GM23338 (cell line): ENCODE measurements at regions not wholly inside any gene's neighbourhood (a gene's known extent, or its start where the extent isn't known, plus 50 kb on each side); places are given as distances from the start of the nearest gene placed in this dataset.

Experiments used
- ATAC-seq: fragments of 200-7000 bp; cut with Tn5 transposase; 3 replicates; pipeline ENCODE4 v1.9.1; 2020
- DNase-seq: peaks from one replicate; pipeline ENCODE4 v3.0.0-alpha.2; 2015; ENCODE audit warnings: low spot score
- H2AFZ ChIP-seq: fragments of 200-600 bp; sonication (generic); 2 replicates; pipeline ENCODE4 v1.8.0; 2016; ENCODE audit warnings: antibody characterized with exemption, mild to moderate bottlenecking, moderate library complexity
- H3F3A ChIP-seq: fragments of 200-600 bp; sonication (generic); replicated peaks from 2 replicates; pipeline ENCODE4 v1.8.0; 2017; ENCODE audit warnings: antibody characterized with exemption, mixed run types, low read depth
- H3K27ac ChIP-seq: fragments of 200-600 bp; sonication (generic); 2 replicates; pipeline ENCODE4 v1.6.1; 2016; ENCODE audit warnings: low read depth
- H3K27me3 ChIP-seq: fragments of 200-600 bp; sonication (generic); 2 replicates; pipeline ENCODE4 v1.8.0; 2016; ENCODE audit warnings: mild to moderate bottlenecking, mixed run types, moderate library complexity; ENCODE audit not compliant: insufficient read depth
- H3K36me3 ChIP-seq: fragments of 200-600 bp; sonication (generic); 2 replicates; pipeline ENCODE4 v1.8.0; 2016; ENCODE audit warnings: mild to moderate bottlenecking; ENCODE audit not compliant: insufficient read depth
- H3K4me1 ChIP-seq: fragments of 200-600 bp; sonication (generic); 2 replicates; pipeline ENCODE4 v1.8.0; 2016; ENCODE audit warnings: mild to moderate bottlenecking, moderate library complexity; ENCODE audit not compliant: insufficient read depth
- H3K4me2 ChIP-seq: fragments of 200-600 bp; sonication (generic); 2 replicates; pipeline ENCODE4 v1.7.1; 2017; ENCODE audit warnings: mixed run types
- H3K4me3 ChIP-seq: fragments of 200-600 bp; sonication (generic); 2 replicates; pipeline ENCODE4 v1.6.1; 2016; ENCODE audit warnings: mixed run types
- H3K79me2 ChIP-seq: fragments of 200-600 bp; sonication (generic); replicated peaks from 2 replicates; pipeline ENCODE4 v1.8.0; 2017; ENCODE audit warnings: mild to moderate bottlenecking; ENCODE audit not compliant: insufficient read depth
- H3K9me2 ChIP-seq: fragments of 200-600 bp; sonication (generic); 2 replicates; pipeline ENCODE4 v1.8.0; 2017; ENCODE audit not compliant: insufficient read depth
- H4K20me1 ChIP-seq: fragments of 200-600 bp; sonication (generic); replicated peaks from 2 replicates; pipeline ENCODE4 v1.8.0; 2017; ENCODE audit warnings: mild to moderate bottlenecking; ENCODE audit not compliant: insufficient read depth
- H3K27ac Mint-ChIP-seq: 2 replicates; pipeline ENCODE4 v1.8.0; 2020; ENCODE audit warnings: inconsistent platforms, mild to moderate bottlenecking, moderate library complexity, mixed read lengths
- H3K27me3 Mint-ChIP-seq: 3 replicates; pipeline ENCODE4 v1.8.0; 2022; ENCODE audit warnings: low read depth, mild to moderate bottlenecking, moderate library complexity, mixed read lengths, inconsistent platforms; ENCODE audit not compliant: insufficient read depth, poor library complexity
- H3K36me3 Mint-ChIP-seq: 3 replicates; pipeline ENCODE4 v1.8.0; 2021; ENCODE audit warnings: low read depth, mild to moderate bottlenecking, inconsistent platforms, moderate library complexity, mixed read lengths
- H3K4me1 Mint-ChIP-seq: 3 replicates; pipeline ENCODE4 v1.8.0; 2020; ENCODE audit warnings: mild to moderate bottlenecking, inconsistent platforms, mixed read lengths
- H3K4me3 Mint-ChIP-seq: 3 replicates; pipeline ENCODE4 v1.8.0; 2021; ENCODE audit warnings: moderate library complexity, mild to moderate bottlenecking, inconsistent platforms, mixed read lengths
- H3K9me3 Mint-ChIP-seq: 3 replicates; pipeline ENCODE4 v1.8.0; 2020; ENCODE audit warnings: moderate library complexity, mild to moderate bottlenecking, inconsistent platforms, mixed read lengths
- CREB1 ChIP-seq: fragments of 250-450 bp; sonication (Bioruptor Pico); IDR thresholded peaks from 2 replicates; pipeline ENCODE4 v1.5.0; 2020; ENCODE audit warnings: low read depth, mild to moderate bottlenecking, moderate library complexity
- CTCF ChIP-seq, 2 experiments: fragments of 200-600 bp in 1 of 2; sonication (generic) in 1 of 2; conservative IDR thresholded peaks; 2 replicates each; pipeline versions ENCODE4 v1.5.1 to v1.6.1; 2016 to 2017; ENCODE audit warnings: antibody characterized with exemption in 2 of 2, low read depth in 2 of 2, mild to moderate bottlenecking in 2 of 2, moderate library complexity in 1 of 2
- EZH2 ChIP-seq: fragments of 200-600 bp; sonication (generic); IDR thresholded peaks from one replicate; pipeline ENCODE4 v1.8.0; 2017; ENCODE audit warnings: antibody characterized with exemption, mild to moderate bottlenecking, low read depth; ENCODE audit not compliant: unreplicated experiment
- EZH2phosphoT487 ChIP-seq: fragments of 200-600 bp; sonication (generic); IDR thresholded peaks from one replicate; pipeline ENCODE4 v1.8.1; 2018; ENCODE audit warnings: antibody characterized with exemption; ENCODE audit not compliant: unreplicated experiment
- JUNB ChIP-seq: IDR thresholded peaks from one replicate; pipeline ENCODE4 v1.6.1; 2016; ENCODE audit warnings: antibody characterized with exemption; ENCODE audit not compliant: unreplicated experiment
- NANOG ChIP-seq: IDR thresholded peaks from 2 replicates; pipeline ENCODE4 v1.6.1; 2016; ENCODE audit warnings: antibody characterized with exemption, borderline replicate concordance
- POLR2AphosphoS5 ChIP-seq: IDR thresholded peaks from 2 replicates; pipeline ENCODE4 v1.6.1; 2016; ENCODE audit warnings: antibody characterized with exemption, low read depth
- STAT1 ChIP-seq: IDR thresholded peaks from one replicate; pipeline ENCODE4 v1.6.1; 2016; ENCODE audit warnings: antibody characterized with exemption; ENCODE audit not compliant: unreplicated experiment
- ZNF114 ChIP-seq: fragments of 250-450 bp; sonication (Bioruptor Pico); IDR thresholded peaks from 2 replicates; pipeline ENCODE4 v1.5.0; 2020; ENCODE audit warnings: mild to moderate bottlenecking, moderate library complexity
- ZNF331 ChIP-seq: fragments of 250-450 bp; sonication (Bioruptor Pico); IDR thresholded peaks from 2 replicates; pipeline ENCODE4 v1.5.0; 2020; ENCODE audit warnings: low read depth, mild to moderate bottlenecking, moderate library complexity
- ZNF462 ChIP-seq: fragments of 250-450 bp; sonication (Bioruptor Pico); IDR thresholded peaks from 2 replicates; pipeline ENCODE4 v1.5.0; 2020; ENCODE audit warnings: mild to moderate bottlenecking, moderate library complexity
- TF ChIP-seq, protein P1 (sequence below): IDR thresholded peaks from one replicate; pipeline ENCODE4 v1.6.1; 2018; ENCODE audit warnings: antibody characterized with exemption; ENCODE audit not compliant: unreplicated experiment
- TF ChIP-seq, protein P2 (sequence below): IDR thresholded peaks from 2 replicates; pipeline ENCODE4 v1.6.1; 2016; ENCODE audit warnings: antibody characterized with exemption

- TF ChIP-seq CTCF (conservative IDR thresholded peaks at IDR 0.05; ENCODE audit: low read depth in 2 of 2) (no peak), ZNF331 (CRISPR knock-in tag) (no peak), EZH2phosphoT487 (no peak), ZNF114 (CRISPR knock-in tag) (no peak), ZNF462 (no peak), NANOG (no peak), STAT1 (no peak), POLR2AphosphoS5 (no peak), CREB1 (CRISPR knock-in tag) (no peak), EZH2 (no peak), JUNB (no peak)
- TF ChIP-seq, protein P1, sequence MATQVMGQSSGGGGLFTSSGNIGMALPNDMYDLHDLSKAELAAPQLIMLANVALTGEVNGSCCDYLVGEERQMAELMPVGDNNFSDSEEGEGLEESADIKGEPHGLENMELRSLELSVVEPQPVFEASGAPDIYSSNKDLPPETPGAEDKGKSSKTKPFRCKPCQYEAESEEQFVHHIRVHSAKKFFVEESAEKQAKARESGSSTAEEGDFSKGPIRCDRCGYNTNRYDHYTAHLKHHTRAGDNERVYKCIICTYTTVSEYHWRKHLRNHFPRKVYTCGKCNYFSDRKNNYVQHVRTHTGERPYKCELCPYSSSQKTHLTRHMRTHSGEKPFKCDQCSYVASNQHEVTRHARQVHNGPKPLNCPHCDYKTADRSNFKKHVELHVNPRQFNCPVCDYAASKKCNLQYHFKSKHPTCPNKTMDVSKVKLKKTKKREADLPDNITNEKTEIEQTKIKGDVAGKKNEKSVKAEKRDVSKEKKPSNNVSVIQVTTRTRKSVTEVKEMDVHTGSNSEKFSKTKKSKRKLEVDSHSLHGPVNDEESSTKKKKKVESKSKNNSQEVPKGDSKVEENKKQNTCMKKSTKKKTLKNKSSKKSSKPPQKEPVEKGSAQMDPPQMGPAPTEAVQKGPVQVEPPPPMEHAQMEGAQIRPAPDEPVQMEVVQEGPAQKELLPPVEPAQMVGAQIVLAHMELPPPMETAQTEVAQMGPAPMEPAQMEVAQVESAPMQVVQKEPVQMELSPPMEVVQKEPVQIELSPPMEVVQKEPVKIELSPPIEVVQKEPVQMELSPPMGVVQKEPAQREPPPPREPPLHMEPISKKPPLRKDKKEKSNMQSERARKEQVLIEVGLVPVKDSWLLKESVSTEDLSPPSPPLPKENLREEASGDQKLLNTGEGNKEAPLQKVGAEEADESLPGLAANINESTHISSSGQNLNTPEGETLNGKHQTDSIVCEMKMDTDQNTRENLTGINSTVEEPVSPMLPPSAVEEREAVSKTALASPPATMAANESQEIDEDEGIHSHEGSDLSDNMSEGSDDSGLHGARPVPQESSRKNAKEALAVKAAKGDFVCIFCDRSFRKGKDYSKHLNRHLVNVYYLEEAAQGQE, result no peak
- TF ChIP-seq, protein P2, sequence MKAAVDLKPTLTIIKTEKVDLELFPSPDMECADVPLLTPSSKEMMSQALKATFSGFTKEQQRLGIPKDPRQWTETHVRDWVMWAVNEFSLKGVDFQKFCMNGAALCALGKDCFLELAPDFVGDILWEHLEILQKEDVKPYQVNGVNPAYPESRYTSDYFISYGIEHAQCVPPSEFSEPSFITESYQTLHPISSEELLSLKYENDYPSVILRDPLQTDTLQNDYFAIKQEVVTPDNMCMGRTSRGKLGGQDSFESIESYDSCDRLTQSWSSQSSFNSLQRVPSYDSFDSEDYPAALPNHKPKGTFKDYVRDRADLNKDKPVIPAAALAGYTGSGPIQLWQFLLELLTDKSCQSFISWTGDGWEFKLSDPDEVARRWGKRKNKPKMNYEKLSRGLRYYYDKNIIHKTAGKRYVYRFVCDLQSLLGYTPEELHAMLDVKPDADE, result no peak
- Histone ChIP-seq H3K27me3 (no peaks in the 10 kb centered on the region), H4K20me1 (no peaks in the 10 kb centered on the region), H3K36me3 (no peaks in the 10 kb centered on the region), H3F3A (no peaks in the 10 kb centered on the region), H3K9me2 (no peaks in the 10 kb centered on the region), H3K4me1 (no peaks in the 10 kb centered on the region), H3K4me2 (no peak overlapping the region), H3K79me2 (no peaks in the 10 kb centered on the region), H3K4me3 (no peak overlapping the region), H3K27ac (no peak overlapping the region), H2AFZ (no peak overlapping the region)
- H3K4me1 Mint-ChIP-seq, result no peaks in the 10 kb centered on the region
- H3K27me3 Mint-ChIP-seq, result peaks cover 4% of the 10 kb centered on the region
- no peaks in the 10 kb centered on the region for H3K36me3 Mint-ChIP-seq
- ATAC-seq (no peak), DNase-seq (no peak)
- H3K27ac Mint-ChIP-seq, result no peak overlapping the region
- H3K4me3 Mint-ChIP-seq, result no peak overlapping the region
- H3K9me3 Mint-ChIP-seq, result no peaks in the 10 kb centered on the region
Measured at GRCh38 chr15:38618242-38618955, 53.8 kb upstream of the RASGRP1 start.
